ENCODE measurements at regions not wholly inside any gene's neighbourhood (a gene's known extent, or its start where the extent isn't known, plus 50 kb on each side); places are given as distances from the start of the nearest gene placed in this dataset.

- Mint-ChIP-seq H3K4me1 (ENCODE audit: low read depth) (no peaks in the 10 kb centered on the region), H3K27ac (no peak overlapping the region), H3K9me3 (no peaks in the 10 kb centered on the region), H3K36me3 (ENCODE audit: low read depth) (no peaks in the 10 kb centered on the region), H3K27me3 (ENCODE audit: insufficient read depth) (peaks cover 20% of the 10 kb centered on the region; the same call in 1 of the 2 replicates), H3K4me3 (no peak overlapping the region)
- DNase-seq, result no peak
- TF ChIP-seq CTCF (IDR thresholded peaks at IDR 0.05), result no peak
Measured at GRCh38 chr20:46807998-46808397, 86.6 kb upstream of the EYA2 start.

- Mint-ChIP-seq H3K4me3 (no peak overlapping the region), H3K4me1 (ENCODE audit: low read depth) (no peaks in the 10 kb centered on the region), H3K9me3 (no peaks in the 10 kb centered on the region), H3K27me3 (ENCODE audit: insufficient read depth) (peaks cover 17% of the 10 kb centered on the region; the same call in 1 of the 2 replicates), H3K27ac (no peak overlapping the region), H3K36me3 (ENCODE audit: low read depth) (no peaks in the 10 kb centered on the region)
- no peak for TF ChIP-seq CTCF (IDR thresholded peaks at IDR 0.05)
- DNase-seq, result no peak
Measured at GRCh38 chr20:46808565-46808964, 86.1 kb upstream of the EYA2 start.

- H3K36me3 Mint-ChIP-seq (ENCODE audit: low read depth), result no peaks in the 10 kb centered on the region
- H3K4me1 Mint-ChIP-seq (ENCODE audit: low read depth), result peaks cover 6% of the 10 kb centered on the region
Measured at GRCh38 chr20:46809706-46810360, 84.8 kb upstream of the EYA2 start.

GRCh38 chr20:46810448-46811223 is 84.0 kb upstream of the EYA2 start:
- Mint-ChIP-seq H3K27me3 (ENCODE audit: insufficient read depth) (peaks cover 12% of the 10 kb centered on the region; the same call in 1 of the 2 replicates), H3K36me3 (ENCODE audit: low read depth) (no peaks in the 10 kb centered on the region), H3K9me3 (no peaks in the 10 kb centered on the region), H3K4me3 (no peak overlapping the region), H3K27ac (no peak overlapping the region), H3K4me1 (ENCODE audit: low read depth) (peaks cover 14% of the 10 kb centered on the region)
- no peak for TF ChIP-seq CTCF (IDR thresholded peaks at IDR 0.05)
- no peak for DNase-seq

More at GRCh38 chr20:46809706-46810360, 84.8 kb upstream of the EYA2 start:
- Mint-ChIP-seq H3K4me3 (no peak overlapping the region), H3K27ac (no peak overlapping the region), H3K27me3 (ENCODE audit: insufficient read depth) (peaks cover 12% of the 10 kb centered on the region; the same call in 1 of the 2 replicates), H3K9me3 (no peaks in the 10 kb centered on the region)
- TF ChIP-seq CTCF (IDR thresholded peaks at IDR 0.05), result no peak
- no peak for DNase-seq

- H3K36me3 Mint-ChIP-seq (ENCODE audit: low read depth), result no peaks in the 10 kb centered on the region
- peaks cover 12% of the 10 kb centered on the region; the same call in 1 of the 2 replicates for H3K27me3 Mint-ChIP-seq (ENCODE audit: insufficient read depth)
- no peak for DNase-seq
- H3K27ac Mint-ChIP-seq, result no peak overlapping the region
- no peak for TF ChIP-seq CTCF (IDR thresholded peaks at IDR 0.05)
- H3K9me3 Mint-ChIP-seq, result no peaks in the 10 kb centered on the region
- no peak overlapping the region for H3K4me3 Mint-ChIP-seq
- H3K4me1 Mint-ChIP-seq (ENCODE audit: low read depth), result peaks cover 20% of the 10 kb centered on the region
Measured at GRCh38 chr20:46811224-46812084, 83.2 kb upstream of the EYA2 start.

All from HFFc6 (cell line).